ENCODE measurements at regions not wholly inside any gene's neighbourhood (a gene's known extent, or its start where the extent isn't known, plus 50 kb on each side); places are given as distances from the start of the nearest gene placed in this dataset.

DNA sequence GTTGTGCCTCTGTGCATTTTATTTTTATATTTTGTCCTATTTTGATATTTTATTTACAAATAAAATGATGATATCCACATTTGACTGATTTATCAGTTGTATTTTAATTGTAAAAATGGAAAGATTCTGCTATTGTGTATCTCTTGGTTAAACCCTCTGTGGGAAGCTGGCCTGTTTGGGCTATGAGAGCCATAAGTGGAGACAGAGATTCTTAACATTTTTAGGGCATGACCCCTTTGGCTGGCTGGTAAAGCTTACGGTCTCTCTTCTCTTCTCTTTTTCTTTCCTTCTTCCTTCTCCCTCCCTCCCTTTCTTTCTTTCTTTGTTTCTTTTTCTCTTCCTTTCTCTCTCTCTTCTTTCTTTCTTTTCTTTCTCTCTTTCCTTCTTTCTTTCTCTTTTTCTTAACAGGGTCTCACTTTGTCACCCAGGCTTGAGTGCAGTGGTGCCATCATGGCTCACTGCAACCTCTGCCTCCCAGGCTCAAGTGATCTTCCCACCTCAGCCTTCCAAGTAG is 172.3 kb upstream of the CDYL start (continued):
- TF ChIP-seq ZNF462 (CRISPR knock-in tag; IDR thresholded peaks at IDR 0.05) = no peak

DNA sequence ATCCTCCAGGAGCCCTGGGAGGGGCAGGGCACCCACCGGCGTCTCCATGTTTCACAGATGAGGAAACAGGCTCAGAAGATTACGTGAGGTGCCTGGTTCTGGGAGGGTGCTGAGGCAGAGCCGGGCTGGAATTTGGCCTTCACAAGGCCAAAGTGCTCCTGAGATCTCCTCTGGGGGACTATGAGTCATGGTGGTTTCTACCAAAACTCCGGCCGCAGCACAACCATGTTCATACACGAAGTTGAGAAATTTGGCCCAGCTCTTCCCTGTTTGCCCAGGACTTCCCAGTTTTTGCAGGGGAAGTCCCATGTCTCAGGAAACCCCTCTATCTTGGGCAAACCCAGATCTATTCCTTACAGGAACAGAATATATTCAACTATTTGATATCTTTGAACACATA is 172.9 kb upstream of the CDYL start:
- Mint-ChIP-seq H3K27ac (no peak overlapping the region), H3K9me3 (no peaks in the 10 kb centered on the region; the same call in 2 of the 3 replicates), H3K27me3 (ENCODE audit: insufficient read depth, low read depth, poor library complexity) (peaks cover 4% of the 10 kb centered on the region), H3K36me3 (ENCODE audit: low read depth) (no peaks in the 10 kb centered on the region; the same call in 2 of the 3 replicates), H3K4me3 (no peak overlapping the region), H3K4me1 (no peaks in the 10 kb centered on the region; the same call in 2 of the 3 replicates)
- Histone ChIP-seq H3K27ac (ENCODE audit: low read depth) (no peak overlapping the region), H3K4me1 (ENCODE audit: insufficient read depth) (no peaks in the 10 kb centered on the region), H3K27me3 (ENCODE audit: insufficient read depth) (no peaks in the 10 kb centered on the region), H3K4me2 (no peak overlapping the region), H4K20me1 (replicated peaks; ENCODE audit: insufficient read depth) (no peaks in the 10 kb centered on the region), H2AFZ (no peak overlapping the region), H3K36me3 (ENCODE audit: insufficient read depth) (no peaks in the 10 kb centered on the region), H3K4me3 (no peak overlapping the region), H3K79me2 (replicated peaks; ENCODE audit: insufficient read depth) (no peaks in the 10 kb centered on the region), H3F3A (replicated peaks; ENCODE audit: low read depth) (no peaks in the 10 kb centered on the region), H3K9me2 (ENCODE audit: insufficient read depth) (no peaks in the 10 kb centered on the region)
- DNase-seq (ENCODE audit: low spot score) (no peak), ATAC-seq (no peak)
- TF ChIP-seq ZNF331 (CRISPR knock-in tag; IDR thresholded peaks at IDR 0.05; ENCODE audit: low read depth) (no peak), CREB1 (CRISPR knock-in tag; IDR thresholded peaks at IDR 0.05; ENCODE audit: low read depth) (no peak), EZH2phosphoT487 (IDR thresholded peaks at IDR 0.05; ENCODE audit: unreplicated experiment) (no peak), ZNF114 (CRISPR knock-in tag; IDR thresholded peaks at IDR 0.05) (no peak), ETS1 (IDR thresholded peaks at IDR 0.05) (no peak)
- TF ChIP-seq, protein P1, sequence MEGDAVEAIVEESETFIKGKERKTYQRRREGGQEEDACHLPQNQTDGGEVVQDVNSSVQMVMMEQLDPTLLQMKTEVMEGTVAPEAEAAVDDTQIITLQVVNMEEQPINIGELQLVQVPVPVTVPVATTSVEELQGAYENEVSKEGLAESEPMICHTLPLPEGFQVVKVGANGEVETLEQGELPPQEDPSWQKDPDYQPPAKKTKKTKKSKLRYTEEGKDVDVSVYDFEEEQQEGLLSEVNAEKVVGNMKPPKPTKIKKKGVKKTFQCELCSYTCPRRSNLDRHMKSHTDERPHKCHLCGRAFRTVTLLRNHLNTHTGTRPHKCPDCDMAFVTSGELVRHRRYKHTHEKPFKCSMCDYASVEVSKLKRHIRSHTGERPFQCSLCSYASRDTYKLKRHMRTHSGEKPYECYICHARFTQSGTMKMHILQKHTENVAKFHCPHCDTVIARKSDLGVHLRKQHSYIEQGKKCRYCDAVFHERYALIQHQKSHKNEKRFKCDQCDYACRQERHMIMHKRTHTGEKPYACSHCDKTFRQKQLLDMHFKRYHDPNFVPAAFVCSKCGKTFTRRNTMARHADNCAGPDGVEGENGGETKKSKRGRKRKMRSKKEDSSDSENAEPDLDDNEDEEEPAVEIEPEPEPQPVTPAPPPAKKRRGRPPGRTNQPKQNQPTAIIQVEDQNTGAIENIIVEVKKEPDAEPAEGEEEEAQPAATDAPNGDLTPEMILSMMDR (conservative IDR thresholded peaks at IDR 0.05; ENCODE audit: low read depth in 2 of 2) = no peak

Measured in GM23338 (cell line).